Psoas muscle (tissue), 7 donors: ENCODE measurements at regions not wholly inside any gene's neighbourhood (a gene's known extent, or its start where the extent isn't known, plus 50 kb on each side); places are given as distances from the start of the nearest gene placed in this dataset.

Experiments used
- ATAC-seq, 4 donors: fragments of 200-7000 bp; cut with Tn5 transposase; one replicate each; pipeline ENCODE4 v1.9.1; 2020; ENCODE audit warnings: moderate library complexity in 3 of 4, mild to moderate bottlenecking in 2 of 4
- DNase-seq, 2 donors: peaks; one replicate each; pipeline ENCODE4 v3.0.0-alpha.2; 2020
- H3K27ac ChIP-seq: fragments of 200-600 bp; one replicate; pipeline ENCODE4 v1.8.0; 2022
- H3K27me3 ChIP-seq, 3 donors: fragments of 200-600 bp in 1 of 3; one replicate each; pipeline versions ENCODE4 v1.6.1 to v1.8.0; 2013 to 2022; ENCODE audit warnings: low read length in 2 of 3, mild to moderate bottlenecking in 2 of 3, moderate library complexity in 1 of 3; ENCODE audit not compliant: insufficient read depth in 3 of 3
- H3K36me3 ChIP-seq, 2 donors: fragments of 200-600 bp in 1 of 2; one replicate each; pipeline versions ENCODE4 v1.6.1 to v1.8.0; 2013 to 2022; ENCODE audit warnings: low read depth in 1 of 2, mild to moderate bottlenecking in 1 of 2, moderate library complexity in 1 of 2; ENCODE audit not compliant: insufficient read depth in 1 of 2
- H3K4me1 ChIP-seq: fragments of 200-600 bp; one replicate; pipeline ENCODE4 v1.8.0; 2022
- H3K4me3 ChIP-seq: fragments of 200-600 bp; one replicate; pipeline ENCODE4 v1.8.0; 2022; ENCODE audit warnings: mild to moderate bottlenecking
- H3K9me3 ChIP-seq: fragments of 200-600 bp; one replicate; pipeline ENCODE4 v1.8.0; 2022
- CTCF ChIP-seq: fragments of 200-600 bp; IDR thresholded peaks from one replicate; pipeline ENCODE4 v1.8.0; 2022; ENCODE audit warnings: antibody characterized with exemption
- WGBS, 3 donors: extraction: QIAGEN DNeasy Blood & Tissue Kit; methylation state at CpG; one replicate each; pipeline versions ENCODE4 v1.1.6 to v1.1.7; 2013; 5-methylcytosine and 5-hydroxymethylcytosine counted together
- intact Hi-C, 2 donors: fragments of 100-400 bp; cut with DNase I; formaldehyde crosslinking; loops; one replicate each; pipeline versions ENCODE4 v1.11.0 to v1.14.2; 2022
- donor health status: healthy with polysubstance abuse.
- donor health status: DM: no; HTN: no; CAD: no; lungs with moderate emphysema.
- donor health status: Bipolar disorder and iron deficiency.
- donor health status: healthy.
- donor health status: DM: yes; HTN: yes; CAD: no.
- donor health status: DM: no; HTN: no; CAD: no.
- donor health status: DM: yes; HTN: yes; CAD: no.

GRCh38 chr9:104984121-104984520 is 56.2 kb upstream of the ABCA1 start:
- ATAC-seq (no peak), DNase-seq (no peak)
- no peaks in the 10 kb centered on the region for H3K27me3 ChIP-seq
- H3K4me3 ChIP-seq: no peak overlapping the region
- no peaks in the 10 kb centered on the region for H3K36me3 ChIP-seq
- no peak for TF ChIP-seq CTCF
- intact Hi-C loops: loop anchor here in 1 of 2 donors (10.0 kb wide), 1 partner anchor 431 kb away; no protein-coding TSS in a partner anchor
- no peak overlapping the region for H3K27ac ChIP-seq
- WGBS, 3 donors: 84 to 91% (median 89%) methylated on average over 5 of the region's 5 CpGs
- peaks cover 15% of the 10 kb centered on the region for H3K4me1 ChIP-seq
- H3K9me3 ChIP-seq: no peaks in the 10 kb centered on the region

- H3K27ac ChIP-seq: no peak overlapping the region
- intact Hi-C loops: loop anchor here in 1 of 2 donors (10.0 kb wide), 1 partner anchor 430 kb away; no protein-coding TSS in a partner anchor
- no peak overlapping the region for H3K4me3 ChIP-seq
- 69 to 80% (median 73%) methylated on average over 2 of the region's 2 CpGs for WGBS, 3 donors
- peaks cover 15% of the 10 kb centered on the region for H3K4me1 ChIP-seq
- H3K9me3 ChIP-seq: no peaks in the 10 kb centered on the region
- H3K36me3 ChIP-seq: no peaks in the 10 kb centered on the region
- no peaks in the 10 kb centered on the region for H3K27me3 ChIP-seq
- no peak for TF ChIP-seq CTCF
- DNase-seq (no peak), ATAC-seq (no peak)
Measured at GRCh38 chr9:104984542-104984941, 56.6 kb upstream of the ABCA1 start.

DNA sequence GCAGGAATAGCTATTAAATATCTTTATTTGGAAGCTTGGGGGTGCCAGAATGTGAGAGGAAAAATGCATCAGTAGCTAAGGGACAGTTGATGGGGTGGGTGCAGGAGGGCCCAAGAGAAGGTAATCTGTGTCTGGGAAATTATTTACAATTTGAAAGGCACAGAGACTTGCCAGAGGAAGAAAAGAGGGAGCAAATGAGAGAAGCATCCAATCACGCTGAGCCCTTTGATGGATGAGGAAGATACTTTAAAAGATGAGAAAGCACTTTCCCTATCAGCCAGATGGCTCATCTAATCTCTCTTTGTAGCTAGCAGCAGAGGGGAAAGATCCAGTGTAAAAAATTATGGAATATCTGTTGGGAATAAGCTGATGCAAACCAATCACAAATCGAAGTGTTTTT is 57.0 kb upstream of the ABCA1 start:
- Histone ChIP-seq H3K27me3 (no peaks in the 10 kb centered on the region), H3K9me3 (no peaks in the 10 kb centered on the region), H3K27ac (no peak overlapping the region), H3K36me3 (no peaks in the 10 kb centered on the region), H3K4me1 (peaks cover 18% of the 10 kb centered on the region), H3K4me3 (no peak overlapping the region)
- intact Hi-C loops: loop anchor here in 1 of 2 donors (10.0 kb wide), 1 partner anchor 430 kb away; no protein-coding TSS in a partner anchor
- WGBS, 3 donors: 79 to 87% (median 84%) methylated on average over 2 of the region's 2 CpGs
- no peak for DNase-seq
- ATAC-seq: no peak
- TF ChIP-seq CTCF: no peak

- peaks cover 27% of the 10 kb centered on the region for H3K4me1 ChIP-seq
- intact Hi-C loops: loop anchor here in 1 of 2 donors (10.0 kb wide), 1 partner anchor 429 kb away; no protein-coding TSS in a partner anchor
- H3K27ac ChIP-seq: no peak overlapping the region
- 78 to 81% (median 80%) methylated on average over 3 of the region's 3 CpGs for WGBS, 3 donors
- H3K36me3 ChIP-seq: no peaks in the 10 kb centered on the region
- ATAC-seq (no peak), DNase-seq (no peak)
- no peak for TF ChIP-seq CTCF
- no peak overlapping the region for H3K4me3 ChIP-seq
- H3K27me3 ChIP-seq: no peaks in the 10 kb centered on the region
- no peaks in the 10 kb centered on the region for H3K9me3 ChIP-seq
Measured at GRCh38 chr9:104986096-104986495, 58.1 kb upstream of the ABCA1 start.

DNA sequence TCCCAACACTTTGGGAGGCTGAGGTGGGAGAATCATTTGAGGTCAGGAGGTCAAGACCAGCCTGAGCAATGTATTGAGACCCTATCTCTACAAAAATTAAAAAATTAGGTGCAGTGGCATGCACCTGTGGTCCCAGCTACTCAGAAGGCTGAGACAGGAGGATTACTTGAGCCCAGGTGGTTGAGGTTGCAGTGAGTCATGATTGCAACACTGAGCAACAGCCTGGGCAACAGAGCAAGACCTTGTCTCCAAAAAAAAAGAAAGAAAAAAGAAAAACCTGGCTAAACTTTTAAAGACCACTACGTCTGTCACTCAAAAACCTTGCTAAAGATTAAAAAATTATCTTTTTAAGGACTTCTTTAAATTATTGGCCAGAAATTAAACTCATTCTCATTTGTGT is 59.8 kb upstream of the ABCA1 start:
- Histone ChIP-seq H3K4me1 (peaks cover 37% of the 10 kb centered on the region), H3K27me3 (no peaks in the 10 kb centered on the region), H3K4me3 (no peak overlapping the region), H3K36me3 (no peaks in the 10 kb centered on the region), H3K9me3 (no peaks in the 10 kb centered on the region), H3K27ac (no peak overlapping the region)
- no peak for TF ChIP-seq CTCF
- DNase-seq (no peak), ATAC-seq (no peak)
- 94 to 97% (median 95%) methylated on average over 1 of the region's 1 CpG for WGBS, 3 donors
- intact Hi-C loops: loop anchor here in 1 of 2 donors (10.0 kb wide), 1 partner anchor 427 kb away; no protein-coding TSS in a partner anchor
